HCT116 (cell line): ENCODE measurements at regions not wholly inside any gene's neighbourhood (a gene's known extent, or its start where the extent isn't known, plus 50 kb on each side); places are given as distances from the start of the nearest gene placed in this dataset.

Experiments used
- CEBPB ChIP-seq: IDR thresholded peaks from 2 replicates; pipeline ENCODE4 v1.6.1; 2012; ENCODE audit warnings: low read depth
- POLR2A ChIP-seq: IDR thresholded peaks from 2 replicates; pipeline ENCODE4 v1.7.0; 2011; ENCODE audit warnings: borderline replicate concordance; ENCODE audit not compliant: insufficient read depth, insufficient read length; ENCODE audit errors: extremely low read depth
- POLR2AphosphoS5 ChIP-seq: IDR thresholded peaks from 2 replicates; pipeline ENCODE4 v1.6.1; 2011; ENCODE audit warnings: mild to moderate bottlenecking, low read depth, low read length, moderate library complexity
- RAD21 ChIP-seq: IDR thresholded peaks from 2 replicates; pipeline ENCODE4 v1.6.1; 2012; ENCODE audit warnings: low read depth, mild to moderate bottlenecking
- TF ChIP-seq, protein P1 (sequence below): IDR thresholded peaks from 2 replicates; pipeline ENCODE4 v1.6.1; 2012

GRCh38 chr10:33422471-33423153 lies 88.1 kb upstream of the NRP1 start:
- TF ChIP-seq POLR2AphosphoS5 (no peak), POLR2A (no peak), CEBPB (no peak), RAD21 (no peak)
- TF ChIP-seq, protein P1, sequence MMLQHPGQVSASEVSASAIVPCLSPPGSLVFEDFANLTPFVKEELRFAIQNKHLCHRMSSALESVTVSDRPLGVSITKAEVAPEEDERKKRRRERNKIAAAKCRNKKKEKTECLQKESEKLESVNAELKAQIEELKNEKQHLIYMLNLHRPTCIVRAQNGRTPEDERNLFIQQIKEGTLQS = no peak
